Mucosa of descending colon (tissue), 3 donors: ENCODE measurements at regions not wholly inside any gene's neighbourhood (a gene's known extent, or its start where the extent isn't known, plus 50 kb on each side); places are given as distances from the start of the nearest gene placed in this dataset.

Source experiments
- ATAC-seq: fragments of 200-7000 bp; cut with Tn5 transposase; one replicate; pipeline ENCODE4 v1.9.1; 2020; ENCODE audit warnings: mild to moderate bottlenecking, moderate library complexity
- DNase-seq, 3 donors: peaks; one replicate each; pipeline ENCODE4 v3.0.0-alpha.2; 2020
- H3K36me3 ChIP-seq: fragments of 200-600 bp; one replicate; pipeline ENCODE4 v1.8.0; 2021; ENCODE audit warnings: low read depth, mild to moderate bottlenecking
- H3K4me1 ChIP-seq: fragments of 200-600 bp; one replicate; pipeline ENCODE4 v1.8.0; 2021; ENCODE audit warnings: low read depth, mild to moderate bottlenecking
- H3K4me3 ChIP-seq: fragments of 200-600 bp; one replicate; pipeline ENCODE4 v1.8.0; 2021; ENCODE audit warnings: mild to moderate bottlenecking
- H3K9me3 ChIP-seq: fragments of 200-600 bp; one replicate; pipeline ENCODE4 v1.8.0; 2021; ENCODE audit warnings: mild to moderate bottlenecking
- CTCF ChIP-seq: fragments of 200-600 bp; IDR thresholded peaks from one replicate; pipeline ENCODE4 v1.8.0; 2022; ENCODE audit warnings: antibody characterized with exemption, mild to moderate bottlenecking
- intact Hi-C, 2 donors: fragments of 100-400 bp; cut with DNase I in 1 of 2; cut with micrococcal nuclease in 1 of 2; formaldehyde crosslinking; loops; one replicate each; pipeline versions ENCODE4 v1.11.0 to v1.11.1; 2022; cut with DNase I, micrococcal nuclease
- donor health status: DM: no; HTN: no; CAD: no; lungs with moderate emphysema.
- donor health status: DM: no; HTN: no; CAD: no.
- donor health status: DM: no; HTN: yes; CAD: no.

GRCh38 chr11:79592824-79593223 is 152.0 kb upstream of the TENM4 start:
- no peaks in the 10 kb centered on the region for H3K4me1 ChIP-seq
- intact Hi-C loops: no loop called here
- no peaks in the 10 kb centered on the region for H3K36me3 ChIP-seq
- DNase-seq (no peak), ATAC-seq (no peak)
- no peak for TF ChIP-seq CTCF
- H3K9me3 ChIP-seq: no peaks in the 10 kb centered on the region
- H3K4me3 ChIP-seq: no peak overlapping the region

GRCh38 chr11:79592406-79592805 is 151.6 kb upstream of the TENM4 start:
- Histone ChIP-seq H3K4me3 (no peak overlapping the region), H3K36me3 (no peaks in the 10 kb centered on the region), H3K9me3 (no peaks in the 10 kb centered on the region), H3K4me1 (no peaks in the 10 kb centered on the region)
- ATAC-seq: no peak
- DNase-seq: no peak
- intact Hi-C loops: no loop called here
- TF ChIP-seq CTCF: no peak

GRCh38 chr11:79582434-79582833 is 141.6 kb upstream of the TENM4 start:
- H3K9me3 ChIP-seq: no peaks in the 10 kb centered on the region
- intact Hi-C loops: no loop called here
- DNase-seq (no peak), ATAC-seq (no peak)
- TF ChIP-seq CTCF: no peak
- H3K4me1 ChIP-seq: no peaks in the 10 kb centered on the region
- no peak overlapping the region for H3K4me3 ChIP-seq
- no peaks in the 10 kb centered on the region for H3K36me3 ChIP-seq

- TF ChIP-seq CTCF: no peak
- no peaks in the 10 kb centered on the region for H3K4me1 ChIP-seq
- intact Hi-C loops: no loop called here
- no peak for ATAC-seq
- no peak overlapping the region for H3K4me3 ChIP-seq
- no peaks in the 10 kb centered on the region for H3K9me3 ChIP-seq
- no peak for DNase-seq
- H3K36me3 ChIP-seq: no peaks in the 10 kb centered on the region
These were observed 138.2 kb upstream of the TENM4 start for GRCh38 chr11:79579063-79579462.

- Histone ChIP-seq H3K4me1 (no peaks in the 10 kb centered on the region), H3K36me3 (no peaks in the 10 kb centered on the region), H3K9me3 (no peaks in the 10 kb centered on the region), H3K4me3 (no peak overlapping the region)
- ATAC-seq (no peak), DNase-seq (no peak)
- TF ChIP-seq CTCF: no peak
- intact Hi-C loops: no loop called here
These were observed 137.3 kb upstream of the TENM4 start for GRCh38 chr11:79578116-79578515.

- Histone ChIP-seq H3K36me3 (no peaks in the 10 kb centered on the region), H3K4me3 (no peak overlapping the region), H3K4me1 (no peaks in the 10 kb centered on the region), H3K9me3 (no peaks in the 10 kb centered on the region)
- intact Hi-C loops: no loop called here
- ATAC-seq: no peak
- DNase-seq: no peak
- TF ChIP-seq CTCF: no peak
These were observed 134.9 kb upstream of the TENM4 start for GRCh38 chr11:79575701-79576100.
